ENCODE measurements at regions not wholly inside any gene's neighbourhood (a gene's known extent, or its start where the extent isn't known, plus 50 kb on each side); places are given as distances from the start of the nearest gene placed in this dataset.
A peak's percentile ranks its signal among the peaks of the same experiment; 100 is the strongest.
"Not testable (repeated sequence)": the region's sequence is repeated elsewhere in the genome, so short reads cannot be mapped to it uniquely, and the experiment has no call there.

- DNase-seq (ENCODE audit: insufficient read length, low spot score): no peak
- FAIRE-seq: no peak
Measured at GRCh38 chr11:134980819-134981710, 569.0 kb upstream of the B3GAT1 start.

- not testable (repeated sequence) for DNase-seq (ENCODE audit: insufficient read length, low spot score)
Measured at GRCh38 chr11:134979089-134979457, 567.0 kb upstream of the B3GAT1 start.

GRCh38 chr11:134978388-134979088 lies 566.5 kb upstream of the B3GAT1 start:
- FAIRE-seq (no peak), DNase-seq (ENCODE audit: insufficient read length, low spot score) (no peak)

More at GRCh38 chr11:134979089-134979457, 567.0 kb upstream of the B3GAT1 start:
- FAIRE-seq: not testable (repeated sequence)

- no peak for FAIRE-seq
- no peak for DNase-seq (ENCODE audit: insufficient read length, low spot score)
Measured at GRCh38 chr11:134976551-134976950, 564.5 kb upstream of the B3GAT1 start.

GRCh38 chr11:134975866-134976376 lies 563.9 kb upstream of the B3GAT1 start:
- DNase-seq (ENCODE audit: insufficient read length, low spot score) (no peak), FAIRE-seq (no peak)

- no peak for DNase-seq (ENCODE audit: insufficient read length, low spot score)
- no peak for FAIRE-seq
Measured at GRCh38 chr11:134973801-134974200, 561.8 kb upstream of the B3GAT1 start.

GRCh38 chr11:134971381-134971780 lies 559.3 kb upstream of the B3GAT1 start:
- FAIRE-seq (no peak), DNase-seq (ENCODE audit: insufficient read length, low spot score) (no peak)

GRCh38 chr11:134967746-134968145 lies 555.7 kb upstream of the B3GAT1 start:
- peak; percentile 37 for FAIRE-seq

GRCh38 chr11:134961386-134961785 lies 549.3 kb upstream of the B3GAT1 start:
- not testable (repeated sequence) for DNase-seq (ENCODE audit: insufficient read length, low spot score); FAIRE-seq

More at GRCh38 chr11:134967746-134968145, 555.7 kb upstream of the B3GAT1 start:
- DNase-seq (ENCODE audit: insufficient read length, low spot score): no peak

GRCh38 chr11:134958870-134959269 lies 546.8 kb upstream of the B3GAT1 start:
- FAIRE-seq (no peak), DNase-seq (ENCODE audit: insufficient read length, low spot score) (no peak)

GRCh38 chr11:134958336-134958640 lies 546.2 kb upstream of the B3GAT1 start:
- DNase-seq (ENCODE audit: insufficient read length, low spot score): no peak
- no peak for FAIRE-seq

- DNase-seq (ENCODE audit: insufficient read length, low spot score): no peak
- FAIRE-seq: no peak
Measured at GRCh38 chr11:134957540-134958335, 545.7 kb upstream of the B3GAT1 start.

- FAIRE-seq: no peak
- DNase-seq (ENCODE audit: insufficient read length, low spot score): no peak
Measured at GRCh38 chr11:134956450-134957210, 544.6 kb upstream of the B3GAT1 start.

GRCh38 chr11:134955970-134956369 lies 543.9 kb upstream of the B3GAT1 start:
- FAIRE-seq; DNase-seq (ENCODE audit: insufficient read length, low spot score): not testable (repeated sequence)

GRCh38 chr11:134955281-134955680 lies 543.2 kb upstream of the B3GAT1 start:
- DNase-seq (ENCODE audit: insufficient read length, low spot score) (no peak), FAIRE-seq (no peak)

- not testable (repeated sequence) for DNase-seq (ENCODE audit: insufficient read length, low spot score); FAIRE-seq
Measured at GRCh38 chr11:134954456-134954855, 542.4 kb upstream of the B3GAT1 start.

- not testable (repeated sequence) for DNase-seq (ENCODE audit: insufficient read length, low spot score); FAIRE-seq
Measured at GRCh38 chr11:134953417-134953970, 541.5 kb upstream of the B3GAT1 start.

- FAIRE-seq (no peak), DNase-seq (ENCODE audit: insufficient read length, low spot score) (no peak)
Measured at GRCh38 chr11:134951305-134951700, 539.3 kb upstream of the B3GAT1 start.

GRCh38 chr11:134950692-134951304 lies 538.8 kb upstream of the B3GAT1 start:
- FAIRE-seq: no peak
- no peak for DNase-seq (ENCODE audit: insufficient read length, low spot score)

Measured in GM19239 (cell line).